ENCODE measurements at regions not wholly inside any gene's neighbourhood (a gene's known extent, or its start where the extent isn't known, plus 50 kb on each side); places are given as distances from the start of the nearest gene placed in this dataset.

DNA sequence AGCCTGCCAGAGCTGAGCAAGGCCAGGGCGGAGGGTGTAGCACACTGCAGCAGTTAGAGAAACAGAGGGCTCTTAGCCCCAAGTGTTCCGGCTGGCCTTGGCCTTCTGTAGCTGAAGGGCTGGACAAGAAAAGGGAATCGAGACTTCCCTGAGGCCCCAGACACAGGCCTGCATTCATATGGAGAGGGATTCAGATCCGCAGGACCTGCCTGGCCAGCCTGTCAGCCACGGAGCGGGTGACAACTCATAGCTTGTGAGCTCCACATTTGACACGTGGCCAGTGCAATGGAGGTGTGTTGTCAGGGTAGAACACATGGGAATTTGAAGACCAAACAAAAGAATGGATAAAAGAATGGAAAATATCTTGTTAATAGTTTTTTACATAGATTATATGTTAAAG, 182.2 kb upstream of the GSC start:
- DNase-seq, result no peak

DNA sequence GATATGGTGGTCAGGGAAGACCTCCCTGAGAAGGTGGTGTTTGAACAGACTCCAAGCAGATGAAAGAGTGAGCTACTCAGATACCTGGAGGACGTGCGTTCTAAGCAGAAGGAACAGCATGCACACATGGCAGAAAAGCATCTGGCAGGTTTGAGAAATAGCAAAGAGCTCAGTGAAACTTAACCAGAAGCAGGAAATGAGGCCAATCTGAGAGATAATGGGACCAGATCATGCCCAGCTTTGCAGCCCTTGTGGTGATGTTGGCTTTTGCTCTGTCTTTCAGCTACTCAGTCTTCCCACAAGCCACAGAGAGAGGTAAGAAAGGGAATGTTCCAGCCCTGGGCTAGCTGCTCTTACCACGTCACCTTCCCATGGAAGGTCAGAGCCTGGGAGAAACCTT, 176.3 kb upstream of the GSC start:
- DNase-seq, result no peak

- DNase-seq, result no peak
Measured at GRCh38 chr14:94945615-94946014, 175.7 kb upstream of the GSC start.

GRCh38 chr14:94944636-94945258, 174.8 kb upstream of the GSC start:
- DNase-seq, result no peak

GRCh38 chr14:94942601-94943000, 172.7 kb upstream of the GSC start:
- DNase-seq, result no peak

DNA sequence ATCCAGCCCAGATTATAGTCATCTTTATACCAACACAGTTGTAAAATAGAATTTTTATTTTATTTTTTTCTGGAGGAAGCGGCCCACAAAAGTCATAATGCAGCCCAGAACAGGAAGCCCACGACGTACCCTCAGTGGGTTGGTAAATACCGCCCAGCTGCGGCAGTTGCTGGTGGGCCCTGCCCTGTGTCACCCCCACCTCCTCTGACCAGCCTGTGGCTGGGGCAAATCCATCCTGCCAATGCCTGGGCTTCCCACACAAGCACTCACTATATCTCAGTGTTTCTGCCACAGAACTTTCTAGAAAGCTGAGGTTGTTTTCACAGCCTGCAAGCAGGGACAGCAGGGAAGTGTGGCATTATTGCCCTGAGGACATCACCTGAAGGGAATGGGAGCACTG, 171.4 kb upstream of the GSC start:
- no peak for DNase-seq

- DNase-seq, result no peak
Measured at GRCh38 chr14:94940263-94940993, 170.5 kb upstream of the GSC start.

GRCh38 chr14:94938016-94938415, 168.1 kb upstream of the GSC start:
- DNase-seq, result no peak

GRCh38 chr14:94936901-94937685, 167.2 kb upstream of the GSC start:
- DNase-seq, result no peak

- peak; percentile 81 for DNase-seq
Measured at GRCh38 chr14:94936401-94936892, 166.5 kb upstream of the GSC start.

DNA sequence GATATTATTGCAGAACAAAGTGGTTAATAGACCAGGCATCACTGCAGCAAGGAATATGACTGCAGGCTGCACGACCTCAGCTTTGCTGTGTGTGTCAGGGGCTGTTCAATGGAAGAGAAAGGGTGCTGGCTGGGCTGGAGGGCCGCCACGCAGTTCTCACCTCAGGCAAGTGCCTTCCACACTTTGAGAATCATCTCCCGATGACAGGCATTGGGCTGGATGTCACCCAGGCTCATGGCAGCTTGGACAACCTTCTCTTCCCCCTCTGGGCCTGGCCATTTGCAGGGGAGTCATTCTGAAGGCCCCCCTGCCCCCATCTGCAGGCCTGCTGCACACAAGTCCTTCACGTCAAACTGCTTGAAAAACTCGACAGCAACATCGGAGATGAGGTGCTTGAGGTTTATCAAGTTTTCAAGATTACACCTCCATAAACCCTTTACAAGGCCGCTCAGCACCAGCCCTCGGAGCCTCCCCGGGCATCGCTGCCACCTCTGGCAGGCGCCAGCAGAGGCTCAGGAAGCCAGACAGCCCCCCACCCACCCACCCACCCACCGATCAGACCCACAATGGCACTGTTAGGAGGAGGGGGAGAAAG, 165.9 kb upstream of the GSC start:
- DNase-seq, result no peak

DNA sequence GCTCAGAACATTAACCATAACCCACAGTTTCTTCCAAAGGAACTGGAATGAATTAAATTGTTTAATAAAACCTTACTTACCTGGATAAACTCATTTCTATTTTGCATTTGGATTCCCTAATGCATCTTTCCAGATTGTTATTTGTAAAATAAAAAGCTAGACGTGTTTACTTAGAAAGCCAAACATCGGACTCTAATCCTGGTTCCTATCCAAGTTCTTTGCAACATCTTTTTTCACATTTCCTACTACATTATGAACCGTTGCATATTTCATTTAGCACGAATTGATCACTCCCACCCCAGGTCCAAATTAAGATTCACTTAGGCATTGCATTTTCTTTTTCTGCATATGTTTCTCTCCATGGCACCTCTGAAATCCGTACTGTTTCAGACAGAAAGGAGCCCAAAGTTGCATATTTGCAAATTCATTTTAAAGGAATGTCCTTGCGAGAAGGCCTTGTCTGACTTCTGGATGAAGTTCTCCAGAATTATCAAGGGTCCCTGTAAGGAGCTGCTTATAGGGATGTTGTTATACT, 164.4 kb upstream of the GSC start:
- no peak for DNase-seq

- DNase-seq, result no peak
Measured at GRCh38 chr14:94933486-94933885, 163.6 kb upstream of the GSC start.

DNA sequence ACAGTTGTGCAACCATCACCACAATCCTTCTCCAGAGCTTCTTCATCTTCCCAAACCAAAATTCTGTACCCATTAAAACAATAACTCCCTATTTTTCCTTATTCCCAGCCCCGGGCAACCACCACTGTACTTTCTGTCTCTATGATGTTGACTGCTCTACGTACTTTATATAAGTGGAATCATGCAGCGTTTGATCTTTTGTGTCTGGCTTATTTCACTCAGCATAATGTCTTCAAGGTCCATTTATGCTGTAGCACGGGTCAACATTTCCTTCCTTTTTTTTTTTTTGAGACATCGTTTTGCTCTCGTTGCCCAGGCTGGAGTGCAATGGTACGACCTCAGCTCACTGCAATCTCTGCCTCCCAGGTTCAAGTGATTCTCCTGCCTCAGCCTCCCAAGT, 162.7 kb upstream of the GSC start:
- no peak for DNase-seq

DNA sequence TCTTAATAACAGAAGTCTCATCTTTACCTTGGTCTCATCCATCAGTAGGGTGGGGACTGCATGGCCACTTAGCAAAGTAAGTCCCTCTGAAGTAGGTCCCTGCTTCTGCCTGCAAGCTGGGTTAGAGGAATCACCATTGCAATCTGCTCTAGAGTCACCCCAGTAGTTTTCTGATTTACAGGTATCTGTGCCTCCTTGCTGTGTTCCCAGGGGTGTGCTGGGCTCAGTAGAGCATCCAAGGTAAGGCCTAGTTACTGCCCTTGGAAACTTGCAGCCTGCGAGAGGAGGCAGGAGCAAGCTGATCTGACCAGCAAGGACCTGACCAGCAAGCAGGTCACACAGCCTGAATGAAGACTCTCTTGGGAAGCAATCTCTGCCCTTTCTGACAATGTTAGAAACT, 160.8 kb upstream of the GSC start:
- DNase-seq, result no peak

DNA sequence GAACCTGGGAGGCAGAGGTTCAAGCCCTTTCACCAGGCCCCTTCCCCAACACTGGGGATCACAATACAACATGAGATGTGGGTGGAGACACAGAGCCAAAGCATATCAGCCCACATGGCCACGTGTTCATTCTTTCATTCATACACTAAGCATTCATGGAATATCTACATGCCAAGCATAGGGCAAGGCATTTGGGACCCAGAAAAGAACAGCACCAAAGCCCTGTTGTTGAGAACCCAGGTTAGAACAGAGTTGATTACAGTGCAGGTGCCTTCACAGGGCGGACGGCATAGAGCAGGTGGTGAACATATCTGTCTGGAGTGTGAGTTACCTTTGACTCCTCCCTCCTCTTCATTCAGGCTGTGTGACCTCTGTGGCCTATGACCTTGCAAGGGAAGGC, 159.4 kb upstream of the GSC start:
- no peak for DNase-seq

DNA sequence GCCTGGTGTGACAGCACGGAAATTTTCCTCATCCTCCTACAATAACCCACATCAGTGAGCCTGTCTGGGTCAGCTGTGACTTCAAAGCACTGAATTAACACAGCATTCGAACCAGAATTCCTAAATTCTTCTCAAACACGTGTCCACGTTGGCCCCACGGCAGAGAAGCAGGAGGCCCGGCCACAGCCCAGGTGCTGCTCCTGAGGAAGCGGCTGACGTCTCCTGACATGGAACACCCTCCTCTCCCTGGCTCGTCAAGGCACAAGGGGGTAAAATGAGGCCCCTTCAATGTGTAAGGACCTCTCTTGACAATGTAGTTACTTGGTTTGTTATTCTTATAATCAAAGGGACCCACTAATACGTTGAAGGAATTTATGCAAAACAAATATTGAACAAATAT, 156.3 kb upstream of the GSC start:
- no peak for DNase-seq

DNA sequence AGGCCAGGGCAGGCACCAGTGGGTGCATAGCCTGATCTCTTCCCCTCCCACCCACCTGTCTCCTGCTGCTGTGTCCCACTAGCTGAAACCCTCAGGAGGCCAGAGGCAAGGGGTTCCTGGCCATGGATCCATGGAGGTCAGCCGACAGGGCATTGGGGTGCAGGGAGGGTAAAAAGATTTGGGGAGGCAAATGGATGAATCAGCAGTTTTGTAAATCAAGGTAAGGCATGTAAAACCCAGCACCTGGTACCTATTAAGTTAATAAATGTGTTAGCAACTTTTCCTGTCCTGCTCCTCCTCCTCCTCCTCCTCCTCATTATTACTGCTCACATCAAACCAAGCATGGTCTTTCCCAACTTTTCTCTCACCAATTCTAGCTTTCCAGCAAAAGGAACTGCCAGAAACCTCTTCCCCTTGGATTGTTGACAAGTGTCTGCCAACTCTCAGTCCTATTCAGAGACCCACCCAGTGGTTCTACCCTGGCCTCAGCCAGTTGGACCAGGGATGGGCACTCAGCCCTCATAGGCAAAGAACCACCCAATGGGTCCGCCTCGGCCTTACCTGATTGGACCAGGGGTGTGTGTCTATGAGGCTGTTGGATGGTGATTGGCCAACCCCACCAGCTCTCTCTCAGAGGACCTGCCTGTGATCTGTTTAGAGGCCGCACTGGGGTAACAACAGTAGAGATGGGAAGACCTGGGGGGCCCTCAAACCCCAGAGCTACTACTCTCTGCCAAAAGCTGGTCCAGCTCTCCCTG, 155.7 kb upstream of the GSC start:
- DNase-seq, result no peak

DNA sequence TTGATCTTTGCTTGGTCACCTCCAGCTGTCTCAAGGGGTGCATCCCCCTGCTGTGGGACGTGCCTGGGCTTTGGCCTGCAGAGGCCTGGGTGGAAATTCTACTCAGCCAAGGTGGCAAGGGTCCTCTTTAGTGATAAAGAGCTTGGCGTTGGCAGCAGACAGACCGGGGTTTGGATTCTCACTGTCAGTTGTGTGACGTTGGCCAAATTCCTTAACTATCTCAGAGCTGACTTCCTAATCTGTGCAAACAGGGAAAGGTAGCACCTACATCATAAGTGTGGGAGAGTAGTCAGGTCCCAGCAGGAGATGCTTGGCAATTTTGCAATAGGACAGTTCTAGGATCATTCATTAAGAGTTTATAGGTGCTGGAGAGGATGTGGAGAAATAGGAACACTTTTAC, 154.3 kb upstream of the GSC start:
- DNase-seq, result no peak

DNA sequence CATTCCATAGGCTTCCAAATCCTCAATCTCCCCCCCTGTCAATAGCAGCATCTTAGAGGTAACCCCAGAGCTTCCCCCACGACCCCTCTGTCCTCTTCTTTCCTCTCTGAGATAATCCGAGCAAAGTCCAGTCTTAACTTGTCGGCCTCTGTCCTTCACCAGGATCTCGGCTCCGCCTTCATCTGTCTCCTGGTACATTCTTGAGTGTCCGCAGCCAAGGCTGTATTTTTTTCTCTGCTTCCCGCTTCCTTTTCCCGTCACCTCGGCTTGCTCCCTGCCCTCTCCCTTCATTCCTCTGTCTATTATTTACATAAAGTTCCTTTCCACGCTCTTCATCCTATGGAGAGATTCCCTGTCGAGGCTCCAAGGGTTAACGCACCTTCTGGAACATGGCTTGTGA, 153.9 kb upstream of the GSC start:
- DNase-seq, result no peak

DNA sequence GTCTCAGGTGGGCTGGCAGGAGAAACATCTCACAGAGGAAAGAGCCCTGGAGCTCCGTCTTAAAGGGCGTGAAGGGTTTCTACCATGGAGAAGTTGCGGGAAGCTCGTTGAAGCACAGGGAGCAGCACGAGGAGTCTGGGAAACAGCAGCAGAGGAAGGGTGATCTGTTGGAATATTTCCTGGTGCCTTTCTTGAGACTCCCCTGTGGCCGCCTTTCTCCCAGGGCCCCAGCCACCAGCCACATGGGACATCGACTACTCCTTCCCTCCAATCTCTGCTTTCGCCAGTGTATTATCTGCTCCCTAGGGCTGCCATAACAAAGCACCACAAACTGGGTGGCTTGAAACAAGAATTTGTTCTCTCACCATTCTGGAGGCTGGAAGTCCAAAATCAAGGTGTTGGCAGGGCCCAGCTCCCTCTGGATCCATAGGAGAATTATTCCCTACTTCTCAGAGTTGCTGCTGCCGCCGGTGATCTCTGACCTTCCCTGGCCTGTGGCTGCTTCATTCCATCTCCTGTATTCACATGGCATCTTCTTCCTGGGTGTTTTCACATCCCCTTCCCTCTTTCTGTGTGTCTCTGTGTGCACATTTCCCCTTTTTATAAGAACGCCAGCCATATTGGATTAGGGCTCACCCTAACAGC, 152.8 kb upstream of the GSC start:
- no peak for DNase-seq
